Kidney (tissue), 13 donors: ENCODE measurements at regions not wholly inside any gene's neighbourhood (a gene's known extent, or its start where the extent isn't known, plus 50 kb on each side); places are given as distances from the start of the nearest gene placed in this dataset.
A peak's percentile ranks its signal among the peaks of the same experiment; 100 is the strongest.

Experiments used
- DNase-seq, 5 donors: peaks; one replicate each; pipeline ENCODE4 v3.0.0-alpha.2; 2013 to 2020
- FAIRE-seq: peaks from 2 replicates; lab custom pipeline; 2012; peaks lifted over from hg19 to GRCh38; lab: Jason Lieb, UNC
- H3K27ac ChIP-seq, 2 donors: one replicate each; pipeline ENCODE4 v1.7.0; 2013; ENCODE audit warnings: low read depth in 2 of 2, low read length in 2 of 2, inconsistent platforms in 1 of 2
- H3K27me3 ChIP-seq: one replicate; pipeline ENCODE4 v1.7.1; 2013; ENCODE audit warnings: low read length, inconsistent platforms; ENCODE audit not compliant: control insufficient read depth, insufficient read depth
- H3K36me3 ChIP-seq, 3 donors: one replicate each; pipeline versions ENCODE4 v1.7.0 to v1.7.1; 2013; ENCODE audit warnings: low read length in 3 of 3, control low read depth in 1 of 3, inconsistent platforms in 1 of 3; ENCODE audit not compliant: insufficient read depth in 3 of 3, control insufficient read depth in 2 of 3
- H3K4me1 ChIP-seq, 3 donors: one replicate each; pipeline versions ENCODE4 v1.7.0 to v1.7.1; 2013; ENCODE audit warnings: low read length in 3 of 3, inconsistent platforms in 1 of 3, low read depth in 1 of 3; ENCODE audit not compliant: control insufficient read depth in 2 of 3, insufficient read depth in 2 of 3
- H3K4me3 ChIP-seq, 3 donors: one replicate each; pipeline versions ENCODE4 v1.7.0 to v1.8.1; 2013; ENCODE audit warnings: low read length in 3 of 3, control low read depth in 1 of 3, inconsistent platforms in 1 of 3
- H3K9ac ChIP-seq, 3 donors: one replicate each; pipeline versions ENCODE4 v1.7.0 to v1.7.1; 2013; ENCODE audit warnings: low read length in 3 of 3, control low read depth in 1 of 3, inconsistent platforms in 1 of 3
- H3K9me3 ChIP-seq, 3 donors: one replicate each; pipeline versions ENCODE4 v1.7.0 to v1.7.1; 2013; ENCODE audit warnings: low read length in 3 of 3, control low read depth in 1 of 3, inconsistent platforms in 1 of 3; ENCODE audit not compliant: control insufficient read depth in 2 of 3, insufficient read depth in 1 of 3
- CTCF ChIP-seq: IDR thresholded peaks from 3 replicates; pipeline ENCODE4 v1.5.1; 2012; ENCODE audit warnings: mild to moderate bottlenecking, moderate library complexity, borderline replicate concordance; ENCODE audit not compliant: insufficient read depth; ENCODE audit errors: extremely low read depth
- intact Hi-C: fragments of 100-400 bp; cut with DNase I; formaldehyde crosslinking; loops from one replicate; pipeline ENCODE4 v1.11.1; 2022
- donor health status: control.
- donor health status: control.
- donor health status: control.
- donor health status: control.
- donor health status: control.
- donor health status: DM: yes; HTN: yes; CAD: no.
- donor health status: Normal renal cell carcinoma (clear cell type).

GRCh38 chr5:159602434-159602833, 272.1 kb upstream of the IL12B start:
- Histone ChIP-seq H3K9me3 (peaks cover 0 to 5% (median 0%) of the 10 kb centered on the region in 3 donors), H3K4me1 (no peaks in the 10 kb centered on the region), H3K36me3 (no peaks in the 10 kb centered on the region), H3K27me3 (no peaks in the 10 kb centered on the region), H3K9ac (no peak overlapping the region), H3K4me3 (no peak overlapping the region), H3K27ac (no peak overlapping the region)
- intact Hi-C loops, result no loop called here
- TF ChIP-seq CTCF, result no peak
- DNase-seq (no peak), FAIRE-seq (no peak)

GRCh38 chr5:159605585-159605984, 275.3 kb upstream of the IL12B start:
- FAIRE-seq, result no peak
- H3K4me3 ChIP-seq, result no peak overlapping the region
- H3K36me3 ChIP-seq, result no peaks in the 10 kb centered on the region
- peaks cover 0 to 5% (median 0%) of the 10 kb centered on the region in 3 donors for H3K9me3 ChIP-seq
- no peak overlapping the region for H3K9ac ChIP-seq
- H3K27ac ChIP-seq, result no peak overlapping the region
- no peaks in the 10 kb centered on the region for H3K27me3 ChIP-seq
- intact Hi-C loops, result no loop called here
- no peaks in the 10 kb centered on the region for H3K4me1 ChIP-seq
- TF ChIP-seq CTCF, result no peak
- peak in 1 of 5 donors; percentile 2 for DNase-seq

DNA sequence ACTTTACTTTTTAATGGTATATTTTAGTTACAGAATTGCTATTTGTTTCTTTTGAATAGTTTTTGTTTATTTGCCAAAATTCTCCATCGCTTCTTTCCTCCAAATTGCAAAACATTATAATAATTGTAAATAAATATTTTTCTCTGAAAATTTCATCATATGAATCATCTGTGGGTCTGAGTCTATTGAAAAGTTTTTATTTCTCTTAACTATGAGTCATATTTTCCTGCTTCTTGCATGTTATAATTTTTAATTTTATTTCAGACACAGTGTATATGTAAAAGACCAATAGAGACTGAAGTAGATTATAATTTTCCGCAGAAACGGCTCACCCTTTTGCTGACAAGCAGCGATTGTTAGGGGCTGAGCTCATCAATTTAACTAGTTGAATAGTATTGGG, 279.1 kb upstream of the IL12B start:
- FAIRE-seq (no peak), DNase-seq (no peak)
- TF ChIP-seq CTCF, result no peak
- intact Hi-C loops, result no loop called here
- H3K4me3 ChIP-seq, result no peak overlapping the region
- H3K9ac ChIP-seq, result no peak overlapping the region
- H3K9me3 ChIP-seq, result no peaks in the 10 kb centered on the region
- no peaks in the 10 kb centered on the region for H3K27me3 ChIP-seq
- H3K27ac ChIP-seq, result no peak overlapping the region
- no peaks in the 10 kb centered on the region for H3K36me3 ChIP-seq
- H3K4me1 ChIP-seq, result no peaks in the 10 kb centered on the region

- Histone ChIP-seq H3K36me3 (no peaks in the 10 kb centered on the region), H3K27me3 (no peaks in the 10 kb centered on the region), H3K4me3 (no peak overlapping the region), H3K4me1 (no peaks in the 10 kb centered on the region), H3K9ac (no peak overlapping the region), H3K27ac (no peak overlapping the region), H3K9me3 (no peaks in the 10 kb centered on the region)
- intact Hi-C loops, result no loop called here
- no peak for TF ChIP-seq CTCF
- no peak for DNase-seq
- FAIRE-seq, result no peak
Observed at GRCh38 chr5:159610966-159611579, 280.8 kb upstream of the IL12B start.
